ENCODE measurements at regions not wholly inside any gene's neighbourhood (a gene's known extent, or its start where the extent isn't known, plus 50 kb on each side); places are given as distances from the start of the nearest gene placed in this dataset.

GRCh38 chr10:28468707-28469483 lies 64.0 kb upstream of the WAC start:
- Histone ChIP-seq H3K36me3 (ENCODE audit: control insufficient read depth, insufficient read depth, low read length) (no peaks in the 10 kb centered on the region), H3K9me3 (ENCODE audit: control insufficient read depth, insufficient read depth, low read depth, low read length) (no peaks in the 10 kb centered on the region), H3K4me3 (ENCODE audit: low read depth in 2 of 2, low read length in 2 of 2) (no peak overlapping the region), H3K4me1 (ENCODE audit: control insufficient read depth, insufficient read depth, low read length) (no peaks in the 10 kb centered on the region), H3K27ac (ENCODE audit: low read length) (no peak overlapping the region), H3K27me3 (ENCODE audit: control insufficient read depth, insufficient read depth, low read length) (no peaks in the 10 kb centered on the region)
- ChIA-PET POLR2A (no interaction called here), CTCF (no interaction called here)
- DNase-seq (ENCODE audit: low read depth, low spot score) (no peak), ATAC-seq (no peak)
- intact Hi-C loops (cut with micrococcal nuclease; ENCODE audit: unreplicated experiment) (no loop called here), in situ Hi-C loops (cut with HindIII; ENCODE audit: low pct_unique_long_range_greater_than_20kb, low sequenced_read_pairs) (no loop called here)
- BruUV-seq (replicated peaks) = no TSS peak
- TF ChIP-seq SIN3A (IDR thresholded peaks at IDR 0.05; ENCODE audit: borderline replicate concordance, insufficient read depth, low read depth, low read length) (no peak), POLR2AphosphoS5 (IDR thresholded peaks at IDR 0.05; ENCODE audit: low read depth, low read length) (no peak), CTCF (IDR thresholded peaks at IDR 0.05) (no peak), REST (IDR thresholded peaks at IDR 0.05; ENCODE audit: insufficient read depth in 1 of 2, low read depth in 2 of 2, low read length in 1 of 2) (no peak), TCF7L2 (IDR thresholded peaks at IDR 0.05; ENCODE audit: low read depth, low read length) (no peak)

- ChIA-PET CTCF (no interaction called here), POLR2A (no interaction called here)
- in situ Hi-C loops (cut with HindIII; ENCODE audit: low pct_unique_long_range_greater_than_20kb, low sequenced_read_pairs) = no loop called here
- no peaks in the 10 kb centered on the region for H3K9me3 ChIP-seq (ENCODE audit: control insufficient read depth, insufficient read depth, low read depth, low read length)
- BruUV-seq (replicated peaks) = no TSS peak
- DNase-seq (ENCODE audit: low read depth, low spot score) (no peak), ATAC-seq (no peak)
- TF ChIP-seq POLR2AphosphoS5 (IDR thresholded peaks at IDR 0.05; ENCODE audit: low read depth, low read length) (no peak), CTCF (IDR thresholded peaks at IDR 0.05) (no peak), REST (IDR thresholded peaks at IDR 0.05; ENCODE audit: insufficient read depth in 1 of 2, low read depth in 2 of 2, low read length in 1 of 2) (no peak), SIN3A (IDR thresholded peaks at IDR 0.05; ENCODE audit: borderline replicate concordance, insufficient read depth, low read depth, low read length) (no peak), TCF7L2 (IDR thresholded peaks at IDR 0.05; ENCODE audit: low read depth, low read length) (no peak)
- no peaks in the 10 kb centered on the region for H3K4me1 ChIP-seq (ENCODE audit: control insufficient read depth, insufficient read depth, low read length)
- no peak overlapping the region for H3K4me3 ChIP-seq (ENCODE audit: low read depth in 2 of 2, low read length in 2 of 2)
- no peaks in the 10 kb centered on the region for H3K27me3 ChIP-seq (ENCODE audit: control insufficient read depth, insufficient read depth, low read length)
- no peaks in the 10 kb centered on the region for H3K36me3 ChIP-seq (ENCODE audit: control insufficient read depth, insufficient read depth, low read length)
- intact Hi-C loops (cut with micrococcal nuclease; ENCODE audit: unreplicated experiment) = no loop called here
- H3K27ac ChIP-seq (ENCODE audit: low read length) = no peak overlapping the region
Measured at GRCh38 chr10:28470873-28471651, 61.9 kb upstream of the WAC start.

Measured in Panc1 (cell line).